ENCODE measurements at regions not wholly inside any gene's neighbourhood (a gene's known extent, or its start where the extent isn't known, plus 50 kb on each side); places are given as distances from the start of the nearest gene placed in this dataset.
A peak's percentile ranks its signal among the peaks of the same experiment; 100 is the strongest.

DNA sequence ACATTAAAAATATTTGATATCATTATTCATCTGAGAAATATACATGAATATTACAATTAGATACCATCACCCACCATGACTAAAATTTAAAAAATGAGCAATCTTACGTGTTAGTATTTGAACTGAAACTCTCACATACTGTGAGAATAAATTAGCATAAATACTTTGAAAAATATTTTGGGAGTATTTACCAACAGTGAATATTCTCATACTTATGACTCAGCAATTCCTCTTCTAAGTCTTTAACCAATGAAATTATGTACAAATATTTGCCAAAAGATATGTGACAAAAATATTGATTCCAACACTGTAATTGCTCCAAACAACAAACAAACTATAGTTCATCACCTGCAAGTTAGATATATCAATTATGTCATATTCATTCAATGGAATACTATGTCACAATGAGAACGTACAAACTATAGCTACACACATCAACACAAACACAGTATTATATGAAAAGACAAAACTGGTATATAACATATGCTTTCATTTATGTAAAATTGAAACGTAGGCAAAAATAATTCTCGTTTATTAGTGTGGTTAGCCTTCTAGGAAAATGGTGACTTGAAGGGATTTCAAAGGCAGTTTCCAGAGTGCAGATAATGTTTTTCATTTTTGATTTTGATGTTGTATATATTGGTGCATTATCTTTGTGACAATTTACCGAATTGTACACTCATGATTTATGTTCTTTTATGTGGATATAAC lies 742.2 kb downstream of the SLC16A7 start:
- no peak for DNase-seq (ENCODE audit: low spot score)

DNA sequence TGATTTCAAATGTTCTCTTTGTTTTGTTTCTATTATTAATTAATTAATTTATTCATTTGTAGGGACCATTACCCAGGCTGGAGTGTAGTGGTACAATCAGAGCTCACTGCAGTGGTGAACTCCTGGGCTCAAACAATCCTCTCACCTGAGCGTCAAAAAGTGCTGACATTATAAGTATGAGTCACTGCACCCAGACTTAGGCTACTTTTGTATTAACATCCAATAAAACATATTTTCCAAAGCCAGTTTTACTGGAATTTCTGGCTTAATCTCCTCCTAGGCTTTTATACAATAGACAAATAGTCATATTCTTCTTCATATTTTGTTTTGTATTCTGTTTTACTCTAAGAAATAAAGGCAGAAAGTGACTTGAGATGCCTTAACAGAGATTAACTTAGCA lies 749.6 kb downstream of the SLC16A7 start:
- DNase-seq (ENCODE audit: low spot score), result no peak

GRCh38 chr12:60349232-60349978 lies 753.6 kb downstream of the SLC16A7 start:
- no peak for DNase-seq (ENCODE audit: low spot score)

DNA sequence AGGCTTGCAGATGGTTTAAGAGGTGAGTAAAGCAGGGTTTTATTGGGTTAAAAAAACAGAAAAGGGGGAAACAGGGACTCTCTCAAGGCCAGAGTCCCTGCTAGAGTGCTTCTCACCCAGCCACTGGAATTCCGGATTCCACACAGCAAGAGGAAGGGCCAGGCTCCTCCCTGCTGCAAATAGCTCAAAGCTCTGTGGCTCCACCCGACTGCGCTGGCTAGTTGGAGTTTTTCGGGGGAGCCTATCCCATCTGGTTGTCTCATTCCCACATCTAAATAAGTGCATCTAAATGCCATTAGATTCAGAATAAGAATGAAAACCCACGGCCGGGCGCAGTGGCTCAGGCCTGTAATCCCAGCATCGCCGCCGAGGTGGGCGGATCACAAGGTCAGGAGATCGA lies 791.5 kb downstream of the SLC16A7 start:
- DNase-seq (ENCODE audit: low spot score), result no peak

- DNase-seq (ENCODE audit: low spot score), result no peak
These were observed 795.2 kb downstream of the SLC16A7 start for GRCh38 chr12:60391051-60391450.

- DNase-seq (ENCODE audit: low spot score), result no peak
These were observed 796.0 kb downstream of the SLC16A7 start for GRCh38 chr12:60391791-60392190.

- DNase-seq (ENCODE audit: low spot score), result no peak
These were observed 797.3 kb downstream of the SLC16A7 start for GRCh38 chr12:60393093-60393492.

GRCh38 chr12:60394665-60395064 lies 798.8 kb downstream of the SLC16A7 start:
- peak; percentile 3 for DNase-seq (ENCODE audit: low spot score)

DNA sequence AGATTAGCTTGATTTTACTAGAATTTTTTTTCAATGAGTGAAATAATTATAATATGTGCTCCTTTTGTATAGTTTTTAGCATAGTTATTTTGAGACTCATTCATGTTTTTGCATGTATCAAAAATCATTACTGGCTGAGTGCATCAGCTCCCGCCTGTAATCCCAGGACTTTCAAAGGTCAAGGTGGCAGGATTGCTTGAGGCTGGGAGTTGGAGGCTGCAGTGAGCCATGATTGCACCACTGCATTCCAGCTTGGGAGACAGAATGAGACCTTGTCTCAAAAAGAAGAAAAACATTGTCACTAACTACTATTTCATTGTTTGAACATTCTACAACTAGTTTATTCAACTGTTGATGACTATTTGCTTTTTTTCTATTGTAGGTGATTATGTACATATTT lies 802.7 kb downstream of the SLC16A7 start:
- no peak for DNase-seq (ENCODE audit: low spot score)

DNA sequence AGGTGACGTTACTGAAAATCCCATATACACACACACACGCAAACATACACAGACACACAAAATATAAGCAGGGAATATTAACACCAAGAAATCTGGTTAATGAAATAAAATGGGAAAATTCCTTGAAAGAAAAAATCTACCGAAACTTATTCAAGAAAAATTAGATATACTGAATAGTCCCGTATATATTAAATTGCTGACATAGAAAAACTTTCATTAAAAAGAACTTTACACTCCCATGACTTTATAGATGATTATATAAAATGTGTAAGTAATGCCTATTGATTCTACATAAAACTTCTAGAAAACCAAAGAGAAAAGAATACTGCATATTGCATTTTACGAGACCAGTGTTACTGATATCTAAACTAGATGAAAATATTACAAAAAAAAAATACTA lies 803.2 kb downstream of the SLC16A7 start:
- DNase-seq (ENCODE audit: low spot score), result no peak

- no peak for DNase-seq (ENCODE audit: low spot score)
These were observed 807.2 kb downstream of the SLC16A7 start for GRCh38 chr12:60402996-60403395.

DNA sequence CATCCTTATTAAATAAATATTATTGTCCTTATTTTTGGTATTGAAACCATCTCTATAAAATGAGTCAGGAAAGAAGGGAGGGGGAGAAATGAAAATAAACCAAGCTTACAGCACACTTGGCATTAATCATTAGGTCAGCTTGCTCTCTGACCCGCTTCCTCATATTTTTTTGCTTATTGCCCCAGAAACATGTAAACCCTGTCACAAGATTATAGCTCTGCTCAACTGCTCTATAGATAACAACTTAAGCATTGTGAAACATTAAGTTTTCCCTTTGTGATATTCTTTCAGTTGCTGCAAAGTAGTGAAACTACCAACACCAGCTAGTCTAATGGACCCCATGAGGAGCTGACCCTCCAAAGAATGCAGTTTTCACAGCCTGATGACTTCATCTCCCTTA lies 819.5 kb downstream of the SLC16A7 start:
- no peak for DNase-seq (ENCODE audit: low spot score)

DNA sequence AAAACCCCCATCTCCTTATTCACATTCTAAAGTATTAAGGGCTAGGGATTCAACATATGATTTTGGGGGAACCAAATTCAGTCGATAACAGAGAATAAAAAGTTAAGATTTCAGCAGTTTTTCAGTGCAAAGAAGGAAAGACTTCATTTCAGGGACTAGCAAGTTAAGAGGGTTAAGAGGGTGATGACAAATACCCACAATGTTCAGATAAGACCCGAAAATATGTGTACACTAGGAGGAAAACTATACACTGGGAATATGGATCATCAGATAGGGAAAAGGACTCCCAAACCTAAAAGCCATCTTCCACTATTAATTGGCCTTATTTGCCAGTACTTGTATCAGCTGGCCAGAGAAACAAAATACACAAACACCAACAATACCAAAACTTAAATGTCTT lies 824.2 kb downstream of the SLC16A7 start:
- no peak for DNase-seq (ENCODE audit: low spot score)

DNA sequence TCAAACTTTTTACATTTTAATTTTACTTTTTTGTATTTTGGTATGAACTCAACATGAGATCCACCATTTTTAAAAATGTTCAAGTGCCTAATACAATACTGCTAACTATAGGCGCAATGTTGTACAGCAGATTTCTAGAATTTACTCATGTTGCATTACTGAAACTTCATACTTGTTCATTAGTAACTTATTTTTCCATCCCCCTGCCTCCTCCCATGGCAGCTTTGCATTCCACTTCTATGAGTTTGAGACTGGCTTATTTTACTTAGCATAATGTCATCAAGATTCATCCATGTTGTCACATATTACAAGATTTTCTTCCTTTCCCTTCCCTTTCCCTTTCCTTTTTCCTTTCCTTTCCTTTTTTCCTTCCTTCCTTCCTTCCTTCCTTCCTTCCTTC lies 825.9 kb downstream of the SLC16A7 start:
- DNase-seq (ENCODE audit: low spot score), result no peak

GRCh38 chr12:60437297-60437696 lies 841.5 kb downstream of the SLC16A7 start:
- DNase-seq (ENCODE audit: low spot score), result no peak

DNA sequence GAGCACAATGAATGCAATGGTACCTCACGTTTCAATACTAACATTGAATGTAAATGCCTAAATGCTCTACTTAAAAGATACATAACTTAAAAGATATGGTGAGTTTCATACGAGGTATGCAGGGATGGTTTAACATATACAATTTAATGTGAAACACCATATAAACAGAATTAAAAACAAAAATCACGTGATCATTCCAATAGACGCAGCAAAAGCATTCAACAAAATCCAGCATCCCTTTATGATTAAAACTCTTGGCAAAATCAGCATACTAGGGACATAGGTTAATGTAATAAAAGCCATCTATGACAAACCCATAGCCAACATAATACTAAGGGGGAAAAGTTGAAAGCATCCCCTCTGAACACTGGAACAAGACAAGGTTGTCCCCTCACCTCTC lies 845.7 kb downstream of the SLC16A7 start:
- no peak for DNase-seq (ENCODE audit: low spot score)

DNA sequence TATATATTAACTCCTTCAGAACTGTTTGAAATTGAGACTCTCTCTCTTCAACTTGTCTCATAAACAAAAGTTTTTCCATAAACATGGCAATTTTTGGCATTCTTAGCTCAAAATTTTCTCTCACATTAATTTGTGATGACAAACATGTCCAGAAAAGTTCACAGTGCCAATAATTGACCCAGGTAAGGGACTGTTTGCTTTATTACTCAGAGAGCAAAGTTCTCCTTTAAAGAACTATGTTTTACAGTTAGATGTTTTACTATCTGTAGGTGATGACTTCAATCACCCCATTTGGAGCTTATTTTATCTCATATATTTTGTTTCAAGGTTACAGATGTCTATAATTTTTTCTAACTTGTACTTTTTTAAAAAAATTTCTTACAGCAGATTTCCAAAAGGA lies 855.6 kb downstream of the SLC16A7 start:
- no peak for DNase-seq (ENCODE audit: low spot score)

DNA sequence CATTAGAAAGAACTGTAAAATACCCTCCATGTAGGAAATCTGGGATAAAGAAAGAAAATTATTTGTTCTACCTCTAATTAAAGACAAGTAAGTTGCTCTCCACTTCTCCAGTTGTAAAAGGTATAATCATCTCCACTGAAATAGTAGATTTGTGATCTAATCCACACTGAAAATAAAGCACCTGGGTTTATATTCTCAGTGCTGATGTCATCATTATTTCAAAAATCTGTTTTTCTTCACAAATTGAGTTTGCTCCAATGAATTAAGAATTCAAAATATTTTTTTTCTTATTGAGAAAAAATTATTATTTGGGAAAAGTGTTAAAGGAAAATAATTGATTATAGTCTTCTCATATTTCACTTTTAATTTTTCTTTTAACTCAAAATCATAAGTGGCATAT lies 869.2 kb downstream of the SLC16A7 start:
- DNase-seq (ENCODE audit: low spot score), result no peak

- DNase-seq (ENCODE audit: low spot score), result no peak
These were observed 872.7 kb downstream of the SLC16A7 start for GRCh38 chr12:60468546-60468945.

GRCh38 chr12:60475825-60476224 lies 880.0 kb downstream of the SLC16A7 start:
- DNase-seq (ENCODE audit: low spot score), result no peak

DNA sequence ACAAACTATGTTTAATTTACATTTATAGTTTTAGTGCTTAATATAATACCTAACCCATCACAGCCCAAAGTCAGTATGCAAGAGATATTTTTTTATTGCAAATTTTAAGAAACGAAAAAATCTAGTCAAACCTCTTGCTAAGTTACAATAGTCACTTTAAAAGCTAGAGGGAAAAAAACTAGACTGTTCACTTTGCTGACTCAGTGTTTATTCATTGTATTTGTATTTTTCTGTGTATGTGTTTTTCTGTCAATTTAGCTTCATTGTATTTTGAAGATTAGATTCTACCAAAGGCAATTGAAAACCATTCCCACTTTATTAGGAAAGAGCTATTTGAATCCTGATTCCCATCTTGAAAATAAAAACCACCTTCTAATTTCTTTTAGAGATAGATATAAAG lies 891.5 kb downstream of the SLC16A7 start:
- no peak for DNase-seq (ENCODE audit: low spot score)

- no peak for DNase-seq (ENCODE audit: low spot score)
These were observed 893.2 kb downstream of the SLC16A7 start for GRCh38 chr12:60489071-60489470.

DNA sequence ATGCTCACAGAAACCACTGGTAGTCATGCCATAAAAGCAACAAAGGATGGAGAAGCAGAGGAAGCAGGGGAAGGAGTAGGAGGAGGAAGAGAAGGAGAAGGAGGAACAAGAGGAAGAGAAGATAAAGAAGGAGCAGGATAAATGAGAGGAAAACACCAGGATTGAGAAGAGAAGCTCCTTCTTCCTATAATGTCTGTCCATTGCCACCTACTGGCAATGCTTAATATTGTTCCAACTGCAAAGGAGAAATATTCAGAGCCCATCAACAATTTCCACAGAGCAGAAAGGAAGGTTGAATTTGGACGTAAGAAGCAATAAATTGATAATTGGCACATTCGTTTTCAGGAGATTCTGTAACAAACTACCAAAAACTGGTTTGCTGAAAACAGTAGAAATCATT lies 898.4 kb downstream of the SLC16A7 start:
- DNase-seq (ENCODE audit: low spot score), result peak; percentile 26

DNA sequence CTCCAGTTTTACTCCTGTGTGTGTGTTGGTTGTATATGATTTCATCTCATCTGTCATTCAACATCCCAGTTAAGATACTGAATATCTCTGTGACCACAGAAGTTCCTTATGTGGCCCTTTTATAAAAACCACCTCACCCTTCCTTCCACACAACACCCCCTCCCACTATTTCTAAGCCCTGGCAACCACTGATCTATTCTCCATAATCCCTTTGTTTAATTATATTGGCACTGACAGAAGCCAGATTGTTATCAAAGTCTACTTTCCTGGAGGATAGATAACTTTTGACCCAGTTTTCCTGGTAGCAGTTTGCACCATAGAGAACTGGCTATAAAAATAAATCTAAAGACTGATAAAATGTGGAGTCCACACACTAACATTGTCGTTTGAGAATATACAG lies 902.8 kb downstream of the SLC16A7 start:
- DNase-seq (ENCODE audit: low spot score), result no peak
